Activated naive CD4-positive, alpha-beta T cell treated with anti-CD3 and anti-CD28 coated beads, Interleukin-2, amount 50 U/mL, for 24 hours (primary cell): ENCODE measurements at regions not wholly inside any gene's neighbourhood (a gene's known extent, or its start where the extent isn't known, plus 50 kb on each side); places are given as distances from the start of the nearest gene placed in this dataset.
"Not testable (repeated sequence)": the region's sequence is repeated elsewhere in the genome, so short reads cannot be mapped to it uniquely, and the experiment has no call there.

Experiments used
- H3K27ac Mint-ChIP-seq: one replicate; pipeline ENCODE4 v1.8.0; 2021; ENCODE audit warnings: mild to moderate bottlenecking, mixed read lengths
- H3K27me3 Mint-ChIP-seq: one replicate; pipeline ENCODE4 v1.8.0; 2021; ENCODE audit warnings: mixed read lengths
- H3K36me3 Mint-ChIP-seq: one replicate; pipeline ENCODE4 v1.8.0; 2021; ENCODE audit warnings: mixed read lengths
- H3K4me1 Mint-ChIP-seq: one replicate; pipeline ENCODE4 v1.8.0; 2021; ENCODE audit warnings: mixed read lengths
- H3K4me3 Mint-ChIP-seq: one replicate; pipeline ENCODE4 v1.8.0; 2021; ENCODE audit warnings: mild to moderate bottlenecking, mixed read lengths
- H3K9me3 Mint-ChIP-seq: one replicate; pipeline ENCODE4 v1.8.0; 2021; ENCODE audit warnings: mixed read lengths

GRCh38 chr20:18876394-18876793 lies 62.8 kb downstream of the SCP2D1 start:
- Mint-ChIP-seq H3K27me3 (peaks cover 18% of the 10 kb centered on the region), H3K9me3 (peaks cover 18% of the 10 kb centered on the region)
- not testable (repeated sequence) for H3K36me3 Mint-ChIP-seq, H3K27ac Mint-ChIP-seq, H3K4me3 Mint-ChIP-seq, H3K4me1 Mint-ChIP-seq

- Mint-ChIP-seq H3K36me3 (no peaks in the 10 kb centered on the region), H3K27me3 (peaks cover 12% of the 10 kb centered on the region), H3K4me1 (no peaks in the 10 kb centered on the region), H3K27ac (no peak overlapping the region), H3K4me3 (no peak overlapping the region), H3K9me3 (peaks cover 9% of the 10 kb centered on the region)
These were observed 65.7 kb downstream of the SCP2D1 start for GRCh38 chr20:18879262-18879661.

DNA sequence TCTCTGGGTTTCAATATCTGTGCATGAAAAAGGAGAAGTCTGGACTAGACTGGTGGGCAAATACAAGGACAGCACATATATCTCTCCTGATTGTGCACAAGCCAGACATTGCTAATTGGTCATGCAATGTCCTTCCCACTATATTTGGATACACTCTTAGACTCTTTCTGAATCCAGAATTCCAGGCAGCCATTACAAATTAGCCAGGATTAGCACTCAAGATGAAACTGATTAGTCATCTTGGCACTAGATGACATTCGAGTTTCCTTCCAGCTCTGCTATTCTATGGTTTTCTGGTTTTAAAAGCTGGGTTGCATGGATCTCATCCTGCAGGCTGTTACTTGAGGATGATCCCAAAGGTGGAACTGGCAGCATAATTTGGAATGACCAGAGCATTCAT lies 73.2 kb downstream of the SCP2D1 start:
- Mint-ChIP-seq H3K4me1 (no peaks in the 10 kb centered on the region), H3K27ac (no peak overlapping the region), H3K9me3 (no peaks in the 10 kb centered on the region), H3K36me3 (no peaks in the 10 kb centered on the region), H3K4me3 (no peak overlapping the region), H3K27me3 (peaks cover 17% of the 10 kb centered on the region)

GRCh38 chr20:18901980-18902737 lies 88.6 kb downstream of the SCP2D1 start:
- Mint-ChIP-seq H3K27me3 (peaks cover 3% of the 10 kb centered on the region), H3K4me3 (no peak overlapping the region), H3K27ac (no peak overlapping the region), H3K4me1 (no peaks in the 10 kb centered on the region), H3K36me3 (no peaks in the 10 kb centered on the region), H3K9me3 (no peaks in the 10 kb centered on the region)

DNA sequence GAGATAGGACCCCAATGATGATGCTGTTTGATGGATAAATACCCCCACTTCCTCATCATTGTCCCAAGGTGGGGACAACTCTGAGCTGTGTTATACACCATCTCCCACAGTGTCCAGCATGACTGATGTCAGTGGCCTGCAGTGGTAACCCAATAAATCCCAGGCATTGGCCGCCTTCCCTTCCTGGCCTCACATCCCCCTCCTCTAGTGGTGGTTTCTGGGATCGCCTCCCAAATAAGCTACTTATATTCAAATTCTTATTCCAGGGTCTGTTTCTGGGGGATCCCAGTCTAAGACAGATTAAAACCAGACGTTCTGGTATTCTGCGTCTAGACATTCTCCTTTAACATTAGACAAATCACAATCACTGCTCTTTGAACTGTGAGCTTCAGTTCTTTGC lies 90.6 kb downstream of the SCP2D1 start:
- Mint-ChIP-seq H3K4me1 (no peaks in the 10 kb centered on the region), H3K4me3 (no peak overlapping the region), H3K27ac (no peak overlapping the region), H3K27me3 (peaks cover 3% of the 10 kb centered on the region), H3K36me3 (no peaks in the 10 kb centered on the region), H3K9me3 (no peaks in the 10 kb centered on the region)

DNA sequence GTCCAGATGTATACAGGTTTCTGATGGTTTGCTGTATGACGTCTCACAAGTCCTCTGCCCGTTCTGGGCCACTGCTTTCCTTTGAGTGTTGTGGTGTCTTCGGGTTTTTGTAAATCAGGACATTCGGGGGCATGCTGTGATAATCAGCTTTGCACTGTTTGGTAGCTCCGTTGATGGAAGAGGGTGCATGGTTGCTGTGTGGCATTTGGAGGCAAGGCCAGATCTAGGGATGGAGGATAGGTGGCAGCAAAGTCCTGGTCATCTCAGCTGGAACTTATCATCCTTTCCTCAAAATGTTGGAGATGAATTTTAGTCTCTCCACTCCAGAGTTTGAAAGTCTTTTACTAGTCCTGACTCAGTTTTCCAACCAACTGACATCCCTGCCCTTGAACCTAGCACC lies 91.0 kb downstream of the SCP2D1 start:
- Mint-ChIP-seq H3K4me3 (no peak overlapping the region), H3K4me1 (no peaks in the 10 kb centered on the region), H3K27ac (no peak overlapping the region), H3K9me3 (no peaks in the 10 kb centered on the region), H3K36me3 (no peaks in the 10 kb centered on the region), H3K27me3 (peaks cover 3% of the 10 kb centered on the region)

DNA sequence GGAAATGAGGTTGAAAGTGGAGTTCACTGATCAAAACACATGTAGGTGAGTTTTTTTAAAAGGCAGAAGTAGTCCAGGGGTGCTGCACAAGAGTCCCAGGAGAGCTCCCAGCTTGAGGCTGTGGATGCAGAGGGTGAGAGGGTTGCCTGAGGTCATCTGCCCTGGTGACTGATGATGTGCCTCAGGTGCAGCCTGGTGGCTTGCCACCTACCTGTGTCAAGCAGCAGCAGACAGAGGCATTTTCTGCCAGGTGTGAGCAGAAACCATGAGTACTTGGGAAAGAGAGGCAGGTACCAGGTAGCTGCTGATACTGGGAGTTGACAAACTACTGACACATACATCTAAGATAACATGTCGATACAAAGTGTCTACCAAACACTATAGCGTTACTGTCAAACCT lies 92.5 kb downstream of the SCP2D1 start:
- no peak overlapping the region for H3K27ac Mint-ChIP-seq
- H3K36me3 Mint-ChIP-seq = no peaks in the 10 kb centered on the region
- no peak overlapping the region for H3K4me3 Mint-ChIP-seq
- H3K9me3 Mint-ChIP-seq = no peaks in the 10 kb centered on the region
- peaks cover 7% of the 10 kb centered on the region for H3K27me3 Mint-ChIP-seq
- no peaks in the 10 kb centered on the region for H3K4me1 Mint-ChIP-seq

DNA sequence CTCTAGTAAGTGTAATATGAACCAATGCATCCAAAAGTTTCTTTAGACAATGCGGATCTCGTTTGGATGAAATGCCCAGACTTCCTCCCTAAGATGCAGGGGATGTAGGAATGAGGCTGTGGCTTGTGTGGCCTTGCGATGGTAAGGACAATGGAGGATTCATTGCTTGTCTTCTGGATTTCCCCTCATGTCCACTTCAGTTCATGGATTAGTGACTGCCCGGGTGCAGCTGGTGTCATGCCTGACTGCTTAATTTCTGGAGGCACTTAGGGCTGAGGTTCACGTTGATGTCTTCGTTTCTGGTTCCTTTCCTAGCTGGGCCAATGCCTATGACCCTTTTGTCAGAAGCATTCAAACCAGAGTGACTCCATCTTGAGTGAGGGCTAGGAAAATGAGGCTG lies 93.8 kb downstream of the SCP2D1 start:
- H3K27me3 Mint-ChIP-seq = peaks cover 8% of the 10 kb centered on the region

DNA sequence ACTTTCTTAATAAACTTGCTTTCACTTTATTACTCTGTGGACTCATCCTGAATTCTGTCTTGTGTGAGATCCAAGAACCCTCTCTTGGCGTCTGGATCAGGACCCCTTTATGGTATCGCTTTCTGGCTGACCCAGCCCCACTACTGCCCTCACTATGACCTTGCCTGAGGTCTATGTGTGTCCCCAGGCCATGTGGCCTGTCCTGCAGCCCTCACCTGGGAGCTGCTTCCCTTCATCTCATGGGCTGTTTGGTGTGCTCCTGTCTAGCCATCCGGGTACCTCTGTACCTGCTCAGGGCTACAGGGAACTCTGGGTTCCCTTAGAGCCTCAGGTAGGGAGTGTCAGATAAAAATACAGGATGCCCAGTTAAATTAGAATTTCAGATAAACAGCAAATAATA lies 94.5 kb downstream of the SCP2D1 start:
- Mint-ChIP-seq H3K4me3 (no peak overlapping the region), H3K27ac (no peak overlapping the region), H3K27me3 (peaks cover 8% of the 10 kb centered on the region), H3K4me1 (no peaks in the 10 kb centered on the region), H3K9me3 (no peaks in the 10 kb centered on the region), H3K36me3 (no peaks in the 10 kb centered on the region)

More for the DNA sequence above, 93.8 kb downstream of the SCP2D1 start:
- no peaks in the 10 kb centered on the region for H3K4me1 Mint-ChIP-seq
- no peak overlapping the region for H3K27ac Mint-ChIP-seq
- H3K36me3 Mint-ChIP-seq = no peaks in the 10 kb centered on the region
- H3K4me3 Mint-ChIP-seq = no peak overlapping the region
- H3K9me3 Mint-ChIP-seq = no peaks in the 10 kb centered on the region

DNA sequence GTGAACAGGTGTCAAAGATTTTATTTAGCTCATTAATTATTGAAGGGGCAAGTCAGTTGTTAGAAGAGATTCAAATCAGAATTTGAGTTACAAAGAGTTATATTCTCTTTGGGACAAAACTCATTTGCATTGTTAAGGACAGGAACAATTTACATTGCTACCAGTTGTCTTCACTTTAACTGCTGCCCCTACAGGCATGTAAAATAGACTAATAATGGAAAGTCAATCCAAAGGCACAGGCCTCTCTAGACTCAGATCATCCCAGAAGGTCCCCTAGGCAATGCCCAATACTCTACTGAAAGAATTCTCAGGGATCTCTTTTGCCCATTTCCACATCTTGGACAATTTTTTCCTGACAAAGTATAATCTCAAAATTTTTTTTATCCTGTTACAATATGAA lies 95.7 kb downstream of the SCP2D1 start:
- no peak overlapping the region for H3K27ac Mint-ChIP-seq
- no peaks in the 10 kb centered on the region for H3K36me3 Mint-ChIP-seq
- no peaks in the 10 kb centered on the region for H3K4me1 Mint-ChIP-seq
- no peak overlapping the region for H3K4me3 Mint-ChIP-seq
- H3K9me3 Mint-ChIP-seq = no peaks in the 10 kb centered on the region
- peaks cover 8% of the 10 kb centered on the region for H3K27me3 Mint-ChIP-seq

GRCh38 chr20:18913701-18914100 lies 100.1 kb downstream of the SCP2D1 start:
- Mint-ChIP-seq H3K4me3 (no peak overlapping the region), H3K27me3 (peaks cover 6% of the 10 kb centered on the region), H3K27ac (no peak overlapping the region), H3K36me3 (no peaks in the 10 kb centered on the region), H3K4me1 (no peaks in the 10 kb centered on the region), H3K9me3 (no peaks in the 10 kb centered on the region)

- Mint-ChIP-seq H3K27ac (no peak overlapping the region), H3K27me3 (peaks cover 6% of the 10 kb centered on the region), H3K36me3 (no peaks in the 10 kb centered on the region), H3K9me3 (no peaks in the 10 kb centered on the region), H3K4me1 (no peaks in the 10 kb centered on the region), H3K4me3 (no peak overlapping the region)
These were observed 101.2 kb downstream of the SCP2D1 start for GRCh38 chr20:18914796-18915195.

- H3K27ac Mint-ChIP-seq = no peak overlapping the region
- no peak overlapping the region for H3K4me3 Mint-ChIP-seq
- H3K36me3 Mint-ChIP-seq = no peaks in the 10 kb centered on the region
- no peaks in the 10 kb centered on the region for H3K27me3 Mint-ChIP-seq
- H3K4me1 Mint-ChIP-seq = no peaks in the 10 kb centered on the region
- no peaks in the 10 kb centered on the region for H3K9me3 Mint-ChIP-seq
These were observed 103.5 kb downstream of the SCP2D1 start for GRCh38 chr20:18916886-18917750.

DNA sequence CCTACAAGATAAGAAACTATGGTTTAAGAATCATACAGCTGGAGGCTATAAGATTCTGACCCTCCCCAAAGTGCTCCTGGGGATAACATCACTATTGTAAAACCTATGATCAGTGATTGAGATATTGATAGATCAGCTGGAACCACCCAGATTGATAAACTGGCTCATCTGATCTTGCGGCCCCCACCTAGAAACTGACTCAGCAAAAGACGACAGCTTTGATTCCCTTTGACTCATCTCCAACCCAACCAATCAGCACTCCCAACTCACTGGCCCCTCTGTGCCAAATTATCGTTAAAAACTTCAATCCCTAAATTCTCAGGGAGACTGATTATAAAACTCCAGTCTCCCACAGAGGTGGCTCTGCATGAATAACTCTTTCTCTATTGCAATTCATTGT lies 106.4 kb downstream of the SCP2D1 start:
- no peaks in the 10 kb centered on the region for H3K27me3 Mint-ChIP-seq
- H3K9me3 Mint-ChIP-seq = no peaks in the 10 kb centered on the region
- H3K4me1 Mint-ChIP-seq = no peaks in the 10 kb centered on the region
- H3K27ac Mint-ChIP-seq = no peak overlapping the region
- H3K36me3 Mint-ChIP-seq = no peaks in the 10 kb centered on the region
- no peak overlapping the region for H3K4me3 Mint-ChIP-seq

DNA sequence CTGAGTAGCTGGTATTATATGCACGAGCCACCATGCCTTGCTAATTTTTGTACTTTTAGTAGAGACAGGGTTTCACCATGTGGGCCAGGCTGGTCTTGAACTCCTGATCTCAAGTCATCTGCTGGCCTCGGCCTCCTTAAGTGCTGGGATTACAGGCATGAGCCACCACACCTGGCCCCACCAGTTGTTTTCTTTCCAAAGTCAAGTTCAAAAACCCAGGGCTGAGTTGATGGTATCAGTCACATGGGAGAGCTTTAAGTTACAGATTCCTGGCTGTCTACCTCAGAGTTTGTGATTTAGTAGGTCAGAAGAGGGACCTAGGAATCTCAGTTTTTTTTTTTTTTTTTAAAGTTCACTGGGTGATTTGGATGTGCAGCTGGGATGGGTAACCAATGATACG lies 107.7 kb downstream of the SCP2D1 start:
- Mint-ChIP-seq H3K27ac (no peak overlapping the region), H3K27me3 (peaks cover 1% of the 10 kb centered on the region), H3K9me3 (no peaks in the 10 kb centered on the region), H3K36me3 (no peaks in the 10 kb centered on the region), H3K4me1 (no peaks in the 10 kb centered on the region), H3K4me3 (no peak overlapping the region)

DNA sequence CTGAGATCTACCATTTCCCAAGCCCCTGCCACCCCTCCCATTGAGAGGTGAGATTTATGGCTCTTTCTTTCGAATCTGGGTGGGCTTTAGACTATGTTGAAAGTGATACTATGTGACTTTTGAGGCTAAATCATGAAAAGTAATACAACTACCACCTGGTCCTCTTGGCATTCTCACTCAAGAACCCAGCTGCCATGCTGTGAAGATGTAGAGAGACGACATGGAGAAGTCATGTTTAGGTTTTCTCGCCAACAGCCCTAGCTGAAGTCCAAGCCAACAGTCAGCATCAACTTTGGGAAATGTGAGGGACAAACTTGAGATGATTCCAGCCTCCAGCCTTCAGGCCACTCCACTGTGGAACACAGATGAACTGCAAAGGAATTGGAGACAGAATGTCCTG lies 108.7 kb downstream of the SCP2D1 start:
- H3K27me3 Mint-ChIP-seq = peaks cover 1% of the 10 kb centered on the region
- no peaks in the 10 kb centered on the region for H3K36me3 Mint-ChIP-seq
- no peak overlapping the region for H3K4me3 Mint-ChIP-seq
- no peak overlapping the region for H3K27ac Mint-ChIP-seq
- no peaks in the 10 kb centered on the region for H3K4me1 Mint-ChIP-seq
- no peaks in the 10 kb centered on the region for H3K9me3 Mint-ChIP-seq
